ENCODE measurements at regions not wholly inside any gene's neighbourhood (a gene's known extent, or its start where the extent isn't known, plus 50 kb on each side); places are given as distances from the start of the nearest gene placed in this dataset.

- no peaks in the 10 kb centered on the region for H3K27me3 ChIP-seq (ENCODE audit: low read length)
- no peaks in the 10 kb centered on the region for H4K20me1 ChIP-seq (ENCODE audit: insufficient read depth, low read depth, low read length)
- no peaks in the 10 kb centered on the region for H3K36me3 ChIP-seq (ENCODE audit: insufficient read depth, low read length)
- no peak overlapping the region for H3K9ac ChIP-seq (ENCODE audit: low read length)
- H3K27ac ChIP-seq (ENCODE audit: low read length), result no peak overlapping the region
- H3K9me3 ChIP-seq (ENCODE audit: low read length), result no peaks in the 10 kb centered on the region
- no peak for DNase-seq
- H3K9me2 ChIP-seq (replicated peaks; ENCODE audit: insufficient read depth, low read length), result no peaks in the 10 kb centered on the region
- H3K4me1 ChIP-seq (ENCODE audit: low read length), result no peaks in the 10 kb centered on the region
- H3K4me2 ChIP-seq (ENCODE audit: low read depth, low read length, poor library complexity, severe bottlenecking), result no peak overlapping the region
- no peak overlapping the region for H2AFZ ChIP-seq (ENCODE audit: low read length)
- no peaks in the 10 kb centered on the region for H3K79me2 ChIP-seq (ENCODE audit: low read length)
- no peak overlapping the region for H3K4me3 ChIP-seq (ENCODE audit: low read length)
Measured at GRCh38 chr3:106086636-106087035, 217.8 kb upstream of the CBLB start.

- H3K9me2 ChIP-seq (replicated peaks; ENCODE audit: insufficient read depth, low read length), result no peaks in the 10 kb centered on the region
- DNase-seq, result no peak
Measured at GRCh38 chr3:106088304-106088703, 219.5 kb upstream of the CBLB start.

GRCh38 chr3:106088899-106089298 is 220.1 kb upstream of the CBLB start:
- no peak overlapping the region for H2AFZ ChIP-seq (ENCODE audit: low read length)
- no peaks in the 10 kb centered on the region for H3K4me1 ChIP-seq (ENCODE audit: low read length)
- H3K4me3 ChIP-seq (ENCODE audit: low read length), result no peak overlapping the region
- H3K27ac ChIP-seq (ENCODE audit: low read length), result no peak overlapping the region
- no peak overlapping the region for H3K9ac ChIP-seq (ENCODE audit: low read length)
- H3K9me3 ChIP-seq (ENCODE audit: low read length), result no peaks in the 10 kb centered on the region
- no peaks in the 10 kb centered on the region for H3K9me2 ChIP-seq (replicated peaks; ENCODE audit: insufficient read depth, low read length)
- no peak overlapping the region for H3K4me2 ChIP-seq (ENCODE audit: low read depth, low read length, poor library complexity, severe bottlenecking)
- H3K36me3 ChIP-seq (ENCODE audit: insufficient read depth, low read length), result no peaks in the 10 kb centered on the region
- no peaks in the 10 kb centered on the region for H4K20me1 ChIP-seq (ENCODE audit: insufficient read depth, low read depth, low read length)
- DNase-seq, result no peak
- H3K79me2 ChIP-seq (ENCODE audit: low read length), result no peaks in the 10 kb centered on the region
- no peaks in the 10 kb centered on the region for H3K27me3 ChIP-seq (ENCODE audit: low read length)

More at GRCh38 chr3:106088304-106088703, 219.5 kb upstream of the CBLB start:
- no peak overlapping the region for H3K4me3 ChIP-seq (ENCODE audit: low read length)
- H3K79me2 ChIP-seq (ENCODE audit: low read length), result no peaks in the 10 kb centered on the region
- H3K36me3 ChIP-seq (ENCODE audit: insufficient read depth, low read length), result no peaks in the 10 kb centered on the region
- H3K9me3 ChIP-seq (ENCODE audit: low read length), result no peaks in the 10 kb centered on the region
- H3K27me3 ChIP-seq (ENCODE audit: low read length), result no peaks in the 10 kb centered on the region
- H3K27ac ChIP-seq (ENCODE audit: low read length), result no peak overlapping the region
- H3K4me1 ChIP-seq (ENCODE audit: low read length), result no peaks in the 10 kb centered on the region
- H3K4me2 ChIP-seq (ENCODE audit: low read depth, low read length, poor library complexity, severe bottlenecking), result no peak overlapping the region
- H2AFZ ChIP-seq (ENCODE audit: low read length), result no peak overlapping the region
- H4K20me1 ChIP-seq (ENCODE audit: insufficient read depth, low read depth, low read length), result no peaks in the 10 kb centered on the region
- H3K9ac ChIP-seq (ENCODE audit: low read length), result no peak overlapping the region

GRCh38 chr3:106089806-106090205 is 221.0 kb upstream of the CBLB start:
- no peaks in the 10 kb centered on the region for H3K36me3 ChIP-seq (ENCODE audit: insufficient read depth, low read length)
- H3K9me2 ChIP-seq (replicated peaks; ENCODE audit: insufficient read depth, low read length), result no peaks in the 10 kb centered on the region
- no peaks in the 10 kb centered on the region for H3K27me3 ChIP-seq (ENCODE audit: low read length)
- no peak for DNase-seq
- no peaks in the 10 kb centered on the region for H3K4me1 ChIP-seq (ENCODE audit: low read length)
- no peak overlapping the region for H3K27ac ChIP-seq (ENCODE audit: low read length)
- no peak overlapping the region for H2AFZ ChIP-seq (ENCODE audit: low read length)
- H4K20me1 ChIP-seq (ENCODE audit: insufficient read depth, low read depth, low read length), result no peaks in the 10 kb centered on the region
- no peaks in the 10 kb centered on the region for H3K9me3 ChIP-seq (ENCODE audit: low read length)
- no peaks in the 10 kb centered on the region for H3K79me2 ChIP-seq (ENCODE audit: low read length)
- no peak overlapping the region for H3K4me2 ChIP-seq (ENCODE audit: low read depth, low read length, poor library complexity, severe bottlenecking)
- no peak overlapping the region for H3K9ac ChIP-seq (ENCODE audit: low read length)
- no peak overlapping the region for H3K4me3 ChIP-seq (ENCODE audit: low read length)

GRCh38 chr3:106092792-106093191 is 224.0 kb upstream of the CBLB start:
- Histone ChIP-seq H4K20me1 (ENCODE audit: insufficient read depth, low read depth, low read length) (no peaks in the 10 kb centered on the region), H3K9me2 (replicated peaks; ENCODE audit: insufficient read depth, low read length) (no peaks in the 10 kb centered on the region), H3K27me3 (ENCODE audit: low read length) (no peaks in the 10 kb centered on the region), H2AFZ (ENCODE audit: low read length) (no peak overlapping the region), H3K36me3 (ENCODE audit: insufficient read depth, low read length) (no peaks in the 10 kb centered on the region), H3K4me2 (ENCODE audit: low read depth, low read length, poor library complexity, severe bottlenecking) (no peak overlapping the region), H3K4me1 (ENCODE audit: low read length) (no peaks in the 10 kb centered on the region), H3K27ac (ENCODE audit: low read length) (no peak overlapping the region), H3K9ac (ENCODE audit: low read length) (no peak overlapping the region), H3K79me2 (ENCODE audit: low read length) (no peaks in the 10 kb centered on the region), H3K4me3 (ENCODE audit: low read length) (no peak overlapping the region), H3K9me3 (ENCODE audit: low read length) (no peaks in the 10 kb centered on the region)
- DNase-seq, result no peak

GRCh38 chr3:106093616-106094015 is 224.8 kb upstream of the CBLB start:
- no peaks in the 10 kb centered on the region for H3K36me3 ChIP-seq (ENCODE audit: insufficient read depth, low read length)
- DNase-seq, result no peak
- H3K27ac ChIP-seq (ENCODE audit: low read length), result no peak overlapping the region
- no peak overlapping the region for H3K4me2 ChIP-seq (ENCODE audit: low read depth, low read length, poor library complexity, severe bottlenecking)
- H4K20me1 ChIP-seq (ENCODE audit: insufficient read depth, low read depth, low read length), result no peaks in the 10 kb centered on the region
- H3K27me3 ChIP-seq (ENCODE audit: low read length), result no peaks in the 10 kb centered on the region
- no peaks in the 10 kb centered on the region for H3K79me2 ChIP-seq (ENCODE audit: low read length)
- no peak overlapping the region for H3K4me3 ChIP-seq (ENCODE audit: low read length)
- no peak overlapping the region for H3K9ac ChIP-seq (ENCODE audit: low read length)
- H3K4me1 ChIP-seq (ENCODE audit: low read length), result no peaks in the 10 kb centered on the region
- H3K9me3 ChIP-seq (ENCODE audit: low read length), result no peaks in the 10 kb centered on the region
- H2AFZ ChIP-seq (ENCODE audit: low read length), result no peak overlapping the region
- H3K9me2 ChIP-seq (replicated peaks; ENCODE audit: insufficient read depth, low read length), result no peaks in the 10 kb centered on the region

- no peak overlapping the region for H3K4me3 ChIP-seq (ENCODE audit: low read length)
- H3K9me3 ChIP-seq (ENCODE audit: low read length), result no peaks in the 10 kb centered on the region
- H3K4me2 ChIP-seq (ENCODE audit: low read depth, low read length, poor library complexity, severe bottlenecking), result no peak overlapping the region
- H2AFZ ChIP-seq (ENCODE audit: low read length), result no peak overlapping the region
- H3K27me3 ChIP-seq (ENCODE audit: low read length), result no peaks in the 10 kb centered on the region
- H3K4me1 ChIP-seq (ENCODE audit: low read length), result no peaks in the 10 kb centered on the region
- DNase-seq, result no peak
- H3K36me3 ChIP-seq (ENCODE audit: insufficient read depth, low read length), result no peaks in the 10 kb centered on the region
- H3K79me2 ChIP-seq (ENCODE audit: low read length), result no peaks in the 10 kb centered on the region
- no peaks in the 10 kb centered on the region for H4K20me1 ChIP-seq (ENCODE audit: insufficient read depth, low read depth, low read length)
- H3K9ac ChIP-seq (ENCODE audit: low read length), result no peak overlapping the region
- H3K27ac ChIP-seq (ENCODE audit: low read length), result no peak overlapping the region
- H3K9me2 ChIP-seq (replicated peaks; ENCODE audit: insufficient read depth, low read length), result no peaks in the 10 kb centered on the region
Measured at GRCh38 chr3:106097817-106098435, 229.1 kb upstream of the CBLB start.

- no peak for DNase-seq
- Histone ChIP-seq H3K9me3 (ENCODE audit: low read length) (no peaks in the 10 kb centered on the region), H3K9ac (ENCODE audit: low read length) (no peak overlapping the region), H3K9me2 (replicated peaks; ENCODE audit: insufficient read depth, low read length) (no peaks in the 10 kb centered on the region), H3K27me3 (ENCODE audit: low read length) (no peaks in the 10 kb centered on the region; the same call in 1 of the 2 replicates), H3K36me3 (ENCODE audit: insufficient read depth, low read length) (no peaks in the 10 kb centered on the region), H3K4me1 (ENCODE audit: low read length) (no peaks in the 10 kb centered on the region), H3K4me3 (ENCODE audit: low read length) (no peak overlapping the region), H3K27ac (ENCODE audit: low read length) (no peak overlapping the region), H2AFZ (ENCODE audit: low read length) (no peak overlapping the region), H3K4me2 (ENCODE audit: low read depth, low read length, poor library complexity, severe bottlenecking) (no peak overlapping the region), H3K79me2 (ENCODE audit: low read length) (no peaks in the 10 kb centered on the region), H4K20me1 (ENCODE audit: insufficient read depth, low read depth, low read length) (no peaks in the 10 kb centered on the region)
Measured at GRCh38 chr3:106103383-106103782, 234.6 kb upstream of the CBLB start.

GRCh38 chr3:106104078-106104477 is 235.3 kb upstream of the CBLB start:
- Histone ChIP-seq H3K27ac (ENCODE audit: low read length) (no peak overlapping the region), H3K36me3 (ENCODE audit: insufficient read depth, low read length) (no peaks in the 10 kb centered on the region), H3K4me2 (ENCODE audit: low read depth, low read length, poor library complexity, severe bottlenecking) (no peak overlapping the region), H3K4me1 (ENCODE audit: low read length) (no peaks in the 10 kb centered on the region), H3K27me3 (ENCODE audit: low read length) (no peaks in the 10 kb centered on the region; the same call in 1 of the 2 replicates), H3K9ac (ENCODE audit: low read length) (no peak overlapping the region), H4K20me1 (ENCODE audit: insufficient read depth, low read depth, low read length) (no peaks in the 10 kb centered on the region), H3K9me3 (ENCODE audit: low read length) (no peaks in the 10 kb centered on the region), H3K9me2 (replicated peaks; ENCODE audit: insufficient read depth, low read length) (no peaks in the 10 kb centered on the region), H2AFZ (ENCODE audit: low read length) (no peak overlapping the region), H3K79me2 (ENCODE audit: low read length) (no peaks in the 10 kb centered on the region), H3K4me3 (ENCODE audit: low read length) (no peak overlapping the region)
- no peak for DNase-seq

Measured in Karpas-422 (cell line).